Liver (tissue), 3 donors: ENCODE measurements at regions not wholly inside any gene's neighbourhood (a gene's known extent, or its start where the extent isn't known, plus 50 kb on each side); places are given as distances from the start of the nearest gene placed in this dataset.

Experiments
- ATF3 ChIP-seq: IDR thresholded peaks from 2 replicates; pipeline ENCODE4 v1.6.1; 2016; ENCODE audit warnings: antibody characterized with exemption
- CTCF ChIP-seq: fragments of 150-350 bp; IDR thresholded peaks from 2 replicates; pipeline ENCODE4 v1.5.1; 2017; ENCODE audit warnings: improper control_type of control experiment, low read depth, low read length; ENCODE audit not compliant: missing input control
- FOXA1 ChIP-seq: IDR thresholded peaks from 2 replicates; pipeline ENCODE4 v1.6.1; 2016; ENCODE audit warnings: antibody characterized with exemption
- RAD21 ChIP-seq, 2 donors: IDR thresholded peaks; 2 replicates each; pipeline ENCODE4 v1.6.1; 2016; ENCODE audit warnings: antibody characterized with exemption in 2 of 2, mild to moderate bottlenecking in 2 of 2
- RXRA ChIP-seq, 2 donors: IDR thresholded peaks; 2 replicates each; pipeline ENCODE4 v1.6.1; 2017 to 2018; ENCODE audit warnings: antibody characterized with exemption in 2 of 2, mild to moderate bottlenecking in 1 of 2
- TAF1 ChIP-seq: conservative IDR thresholded peaks from 2 replicates; pipeline ENCODE4 v1.6.1; 2016; ENCODE audit warnings: antibody characterized with exemption, mild to moderate bottlenecking
- donor health status: healthy.
- donor health status: healthy.

GRCh38 chr12:16891673-16892072, 285.7 kb upstream of the LMO3 start:
- TF ChIP-seq CTCF: no peak
- TF ChIP-seq FOXA1: no peak
- no peak for TF ChIP-seq RAD21 (IDR thresholded peaks at IDR 0.05)
- TF ChIP-seq TAF1: no peak
- TF ChIP-seq RXRA (IDR thresholded peaks at IDR 0.05): no peak
- no peak for TF ChIP-seq ATF3
